H9 (cell line): ENCODE measurements at regions not wholly inside any gene's neighbourhood (a gene's known extent, or its start where the extent isn't known, plus 50 kb on each side); places are given as distances from the start of the nearest gene placed in this dataset.
A peak's percentile ranks its signal among the peaks of the same experiment; 100 is the strongest.

Experiments used
- DNase-seq: peaks from one replicate; pipeline ENCODE4 v3.0.0-alpha.2; 2017
- H2AFZ ChIP-seq: one replicate; pipeline ENCODE4 v1.6.1; 2013; ENCODE audit warnings: mild to moderate bottlenecking, low read length, control low read depth, moderate library complexity
- H2AK5ac ChIP-seq: 2 replicates; pipeline ENCODE4 v1.6.1; 2013; ENCODE audit warnings: low read length, control low read depth, mixed read lengths; ENCODE audit not compliant: insufficient read length
- H2BK120ac ChIP-seq: one replicate; pipeline ENCODE4 v1.6.1; 2013; ENCODE audit warnings: low read depth, mild to moderate bottlenecking, low read length, control low read depth, inconsistent platforms; ENCODE audit not compliant: poor library complexity, severe bottlenecking
- H2BK12ac ChIP-seq: 2 replicates; pipeline ENCODE4 v1.6.1; 2013; ENCODE audit warnings: low read length, control low read depth, mixed read lengths, low read depth; ENCODE audit not compliant: insufficient read length
- H2BK15ac ChIP-seq: 2 replicates; pipeline ENCODE4 v1.6.1; 2013; ENCODE audit warnings: low read depth, low read length, control low read depth
- H2BK20ac ChIP-seq: one replicate; pipeline ENCODE4 v1.6.1; 2013; ENCODE audit warnings: low read depth, mild to moderate bottlenecking, low read length, control low read depth, inconsistent platforms; ENCODE audit not compliant: poor library complexity, severe bottlenecking
- H2BK5ac ChIP-seq: 2 replicates; pipeline ENCODE4 v1.6.1; 2013; ENCODE audit warnings: low read length, control low read depth, mixed read lengths; ENCODE audit not compliant: insufficient read length
- H3K14ac ChIP-seq: 2 replicates; pipeline ENCODE4 v1.6.1; 2013; ENCODE audit warnings: low read length, control low read depth; ENCODE audit not compliant: insufficient read depth
- H3K18ac ChIP-seq: 2 replicates; pipeline ENCODE4 v1.6.1; 2013; ENCODE audit warnings: low read depth, mild to moderate bottlenecking, mixed read lengths, low read length, control low read depth; ENCODE audit not compliant: insufficient read length
- H3K23ac ChIP-seq: 2 replicates; pipeline ENCODE4 v1.6.1; 2013; ENCODE audit warnings: low read length, control low read depth, mixed read lengths, low read depth; ENCODE audit not compliant: insufficient read length
- H3K23me2 ChIP-seq: 2 replicates; pipeline ENCODE4 v1.6.1; 2013; ENCODE audit warnings: low read depth, mild to moderate bottlenecking, mixed read lengths, low read length, control low read depth; ENCODE audit not compliant: insufficient read length, poor library complexity, severe bottlenecking
- H3K27ac ChIP-seq: 2 replicates; pipeline ENCODE4 v1.5.1; 2013; ENCODE audit warnings: low read length, control low read depth, mixed read lengths, low read depth; ENCODE audit not compliant: insufficient read length
- H3K27me3 ChIP-seq: 2 replicates; pipeline ENCODE4 v1.6.1; 2013; ENCODE audit warnings: low read length, control low read depth, inconsistent platforms; ENCODE audit not compliant: insufficient read depth
- H3K4ac ChIP-seq: 2 replicates; pipeline ENCODE4 v1.6.1; 2013; ENCODE audit warnings: low read depth, mild to moderate bottlenecking, control low read depth, inconsistent platforms, low read length, moderate library complexity
- H3K4me1 ChIP-seq: 2 replicates; pipeline ENCODE4 v1.6.1; 2013; ENCODE audit warnings: low read length, control low read depth, inconsistent platforms; ENCODE audit not compliant: insufficient read depth
- H3K4me2 ChIP-seq: 2 replicates; pipeline ENCODE4 v1.6.1; 2013; ENCODE audit warnings: low read length, control low read depth, mixed read lengths; ENCODE audit not compliant: insufficient read length, insufficient read depth
- H3K56ac ChIP-seq: 2 replicates; pipeline ENCODE4 v1.6.1; 2013; ENCODE audit warnings: low read depth, mild to moderate bottlenecking, mixed read lengths, low read length, control low read depth; ENCODE audit not compliant: insufficient read length
- H3K79me1 ChIP-seq: 2 replicates; pipeline ENCODE4 v1.6.1; 2013; ENCODE audit warnings: low read depth, mild to moderate bottlenecking, moderate library complexity, low read length, control low read depth, inconsistent platforms; ENCODE audit not compliant: insufficient read depth, poor library complexity, severe bottlenecking
- H3K79me2 ChIP-seq: 2 replicates; pipeline ENCODE4 v1.6.1; 2013; ENCODE audit warnings: low read length, control low read depth, inconsistent platforms; ENCODE audit not compliant: insufficient read depth
- H3K9ac ChIP-seq: 2 replicates; pipeline ENCODE4 v1.6.1; 2013; ENCODE audit warnings: low read length, control low read depth, mixed read lengths; ENCODE audit not compliant: insufficient read length; ENCODE audit errors: extremely low read depth
- H3K9me3 ChIP-seq: one replicate; pipeline ENCODE4 v1.6.1; 2013; ENCODE audit warnings: low read depth, low read length, inconsistent platforms; ENCODE audit not compliant: control insufficient read depth
- H3T11ph ChIP-seq: one replicate; pipeline ENCODE4 v1.6.1; 2013; ENCODE audit warnings: mild to moderate bottlenecking, low read length, control low read depth, inconsistent platforms
- H4K20me1 ChIP-seq: one replicate; pipeline ENCODE4 v1.6.1; 2013; ENCODE audit not compliant: control insufficient read depth, insufficient read length, insufficient read depth
- H4K5ac ChIP-seq: 2 replicates; pipeline ENCODE4 v1.6.1; 2013; ENCODE audit warnings: low read depth, mild to moderate bottlenecking, mixed read lengths, low read length, control low read depth; ENCODE audit not compliant: insufficient read length
- H4K8ac ChIP-seq: replicated peaks from 2 replicates; pipeline ENCODE4 v1.6.1; 2013; ENCODE audit warnings: low read length, control low read depth, mixed read lengths, low read depth; ENCODE audit not compliant: insufficient read length
- H4K91ac ChIP-seq: 2 replicates; pipeline ENCODE4 v1.6.1; 2013; ENCODE audit warnings: low read depth, mild to moderate bottlenecking, moderate library complexity, mixed read lengths, low read length, control low read depth; ENCODE audit not compliant: insufficient read length
- H3K27ac Mint-ChIP-seq, 3 experiments: 2 replicates in 2 of 3; 3 replicates in 1 of 3; pipeline ENCODE4 v1.8.0; 2020 to 2021; ENCODE audit warnings: mixed read lengths in 3 of 3, mild to moderate bottlenecking in 1 of 3, moderate library complexity in 1 of 3
- H3K27me3 Mint-ChIP-seq: 2 replicates; pipeline ENCODE4 v1.8.0; 2021; ENCODE audit warnings: low read depth, mild to moderate bottlenecking, moderate library complexity, mixed read lengths
- H3K36me3 Mint-ChIP-seq, 3 experiments: 2 replicates in 2 of 3; 3 replicates in 1 of 3; pipeline ENCODE4 v1.8.0; 2020 to 2021; ENCODE audit warnings: low read depth in 3 of 3, mixed read lengths in 3 of 3; ENCODE audit not compliant: insufficient read depth in 1 of 3
- H3K4me1 Mint-ChIP-seq, 2 experiments: 2 replicates each; pipeline ENCODE4 v1.8.0; 2020; ENCODE audit warnings: mixed read lengths in 2 of 2
- H3K4me3 Mint-ChIP-seq, 2 experiments: 2 replicates in 1 of 2; 3 replicates in 1 of 2; pipeline ENCODE4 v1.8.0; 2020 to 2021; ENCODE audit warnings: mild to moderate bottlenecking in 2 of 2, mixed read lengths in 2 of 2, moderate library complexity in 1 of 2
- H3K9me3 Mint-ChIP-seq, 2 experiments: 2 replicates in 1 of 2; 3 replicates in 1 of 2; pipeline ENCODE4 v1.8.0; 2020; ENCODE audit warnings: mild to moderate bottlenecking in 2 of 2, mixed read lengths in 2 of 2, moderate library complexity in 1 of 2
- CTCF ChIP-seq: fragments of 200-600 bp; sonication (generic); conservative IDR thresholded peaks from 3 replicates; pipeline ENCODE4 v1.8.0; 2021; ENCODE audit warnings: antibody characterized with exemption, mild to moderate bottlenecking
- WGBS: extraction: QIAGEN DNeasy Blood & Tissue Kit; methylation state at CpG from one replicate; pipeline ENCODE4 v1.1.7; 2013; ENCODE audit warnings: missing lambda C conversion rate, low lambda C conversion rate, mixed read lengths; ENCODE audit not compliant: insufficient read length; ENCODE audit errors: extremely low coverage; 5-methylcytosine and 5-hydroxymethylcytosine counted together

- Histone ChIP-seq H3K56ac (no peak overlapping the region), H3K27ac (no peak overlapping the region), H3K79me2 (peaks cover 2% of the 10 kb centered on the region; the same call in 1 of the 2 replicates), H3K18ac (no peak overlapping the region), H3K14ac (no peak overlapping the region), H4K91ac (no peak overlapping the region), H4K20me1 (no peaks in the 10 kb centered on the region), H2BK5ac (no peak overlapping the region), H3K23ac (no peak overlapping the region), H3K23me2 (no peaks in the 10 kb centered on the region), H3K4me1 (no peaks in the 10 kb centered on the region), H3K4me2 (no peak overlapping the region), H2BK120ac (no peak overlapping the region), H4K5ac (no peak overlapping the region), H2BK20ac (no peak overlapping the region), H4K8ac (no peak overlapping the region), H3K4ac (no peak overlapping the region), H3K79me1 (peaks cover 14% of the 10 kb centered on the region), H3K9ac (no peak overlapping the region), H2BK15ac (no peak overlapping the region), H3T11ph (no peak overlapping the region), H3K27me3 (no peaks in the 10 kb centered on the region), H2BK12ac (no peak overlapping the region), H3K9me3 (no peaks in the 10 kb centered on the region), H2AFZ (no peak overlapping the region), H2AK5ac (no peak overlapping the region)
- Mint-ChIP-seq H3K27ac (peak overlapping the region in 2 of 3 experiments; percentile 85 to 87; a peak in 5 of 7 replicates), H3K4me1 (peaks cover 0 to 3% of the 10 kb centered on the region in 2 experiments), H3K27me3 (no peaks in the 10 kb centered on the region), H3K36me3 (peaks cover 14 to 47% (median 32%) of the 10 kb centered on the region in 3 experiments; a peak in 6 of 7 replicates), H3K9me3 (no peaks in the 10 kb centered on the region), H3K4me3 (no peak overlapping the region; a peak in 1 of 5 replicates)
- no CpG with 5 or more reads among the region's 17 CpGs for WGBS
- DNase-seq = peak; percentile 55
- TF ChIP-seq CTCF = 0 out of 3 replicates have a peak, but pooled peaks have one; percentile 9
Measured at GRCh38 chr7:66558660-66559465, 69.8 kb upstream of the KCTD7 start.
